ENCODE measurements at regions not wholly inside any gene's neighbourhood (a gene's known extent, or its start where the extent isn't known, plus 50 kb on each side); places are given as distances from the start of the nearest gene placed in this dataset.
"Not testable (repeated sequence)": the region's sequence is repeated elsewhere in the genome, so short reads cannot be mapped to it uniquely, and the experiment has no call there.

- H2AFZ ChIP-seq (ENCODE audit: low read length, unreplicated experiment): no peak overlapping the region
- no peaks in the 10 kb centered on the region for H3K4me1 ChIP-seq (ENCODE audit: control insufficient read depth, insufficient read depth, low read length, unreplicated experiment)
- H3K27ac ChIP-seq (ENCODE audit: low read depth, low read length): no peak overlapping the region
- H3K4me3 ChIP-seq (ENCODE audit: low read depth, low read length): no peak overlapping the region
- no peaks in the 10 kb centered on the region for H3K36me3 ChIP-seq (ENCODE audit: insufficient read depth, low read length)
- H3K79me2 ChIP-seq (ENCODE audit: control insufficient read depth, insufficient read depth, low read length, unreplicated experiment): no peaks in the 10 kb centered on the region
- H3K27me3 ChIP-seq (ENCODE audit: insufficient read depth, low read length): no peaks in the 10 kb centered on the region
These were observed 843.9 kb downstream of the FRK start for GRCh38 chr6:115216835-115217234.

- Histone ChIP-seq H2AFZ (ENCODE audit: low read length, unreplicated experiment) (no peak overlapping the region), H3K27ac (ENCODE audit: low read depth, low read length) (no peak overlapping the region), H3K36me3 (ENCODE audit: insufficient read depth, low read length) (no peaks in the 10 kb centered on the region), H3K4me3 (ENCODE audit: low read depth, low read length) (no peak overlapping the region), H3K79me2 (ENCODE audit: control insufficient read depth, insufficient read depth, low read length, unreplicated experiment) (no peaks in the 10 kb centered on the region), H3K27me3 (ENCODE audit: insufficient read depth, low read length) (no peaks in the 10 kb centered on the region), H3K4me1 (ENCODE audit: control insufficient read depth, insufficient read depth, low read length, unreplicated experiment) (no peaks in the 10 kb centered on the region)
These were observed 846.4 kb downstream of the FRK start for GRCh38 chr6:115214283-115214682.

GRCh38 chr6:115203381-115203780 lies 857.3 kb downstream of the FRK start:
- H3K79me2 ChIP-seq (ENCODE audit: control insufficient read depth, insufficient read depth, low read length, unreplicated experiment): no peaks in the 10 kb centered on the region
- no peak overlapping the region for H3K4me3 ChIP-seq (ENCODE audit: low read depth, low read length)
- H3K27ac ChIP-seq (ENCODE audit: low read depth, low read length): no peak overlapping the region
- no peaks in the 10 kb centered on the region for H3K27me3 ChIP-seq (ENCODE audit: insufficient read depth, low read length)
- H2AFZ ChIP-seq (ENCODE audit: low read length, unreplicated experiment): no peak overlapping the region
- H3K36me3 ChIP-seq (ENCODE audit: insufficient read depth, low read length): no peaks in the 10 kb centered on the region
- H3K4me1 ChIP-seq (ENCODE audit: control insufficient read depth, insufficient read depth, low read length, unreplicated experiment): no peaks in the 10 kb centered on the region

- Histone ChIP-seq H2AFZ (ENCODE audit: low read length, unreplicated experiment) (no peak overlapping the region), H3K27me3 (ENCODE audit: insufficient read depth, low read length) (no peaks in the 10 kb centered on the region), H3K4me1 (ENCODE audit: control insufficient read depth, insufficient read depth, low read length, unreplicated experiment) (no peaks in the 10 kb centered on the region), H3K79me2 (ENCODE audit: control insufficient read depth, insufficient read depth, low read length, unreplicated experiment) (no peaks in the 10 kb centered on the region), H3K36me3 (ENCODE audit: insufficient read depth, low read length) (no peaks in the 10 kb centered on the region), H3K27ac (ENCODE audit: low read depth, low read length) (no peak overlapping the region), H3K4me3 (ENCODE audit: low read depth, low read length) (no peak overlapping the region)
These were observed 852.3 kb upstream of the HS3ST5 start for GRCh38 chr6:115194981-115195638.

DNA sequence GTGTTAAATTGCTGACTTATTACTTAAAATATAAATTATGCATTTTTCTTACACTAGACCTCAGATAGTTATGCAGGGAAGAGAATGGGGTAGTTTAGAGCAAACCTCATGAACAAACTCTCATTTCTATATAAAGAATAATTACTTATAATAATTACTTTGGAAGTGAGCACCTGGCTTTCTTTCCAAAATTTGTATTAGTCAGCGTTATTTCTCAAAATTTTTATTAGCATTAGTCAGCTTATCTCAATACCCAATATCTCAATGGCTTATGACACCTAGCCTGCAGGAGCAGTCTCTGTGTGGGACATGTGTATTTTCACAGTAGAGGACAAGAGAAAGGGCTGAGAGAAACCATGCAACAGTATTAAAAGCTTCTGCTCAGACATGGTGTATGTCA lies 849.2 kb upstream of the HS3ST5 start:
- Histone ChIP-seq H3K79me2 (ENCODE audit: control insufficient read depth, insufficient read depth, low read length, unreplicated experiment) (no peaks in the 10 kb centered on the region), H3K27me3 (ENCODE audit: insufficient read depth, low read length) (no peaks in the 10 kb centered on the region), H3K36me3 (ENCODE audit: insufficient read depth, low read length) (no peaks in the 10 kb centered on the region), H3K4me1 (ENCODE audit: control insufficient read depth, insufficient read depth, low read length, unreplicated experiment) (no peaks in the 10 kb centered on the region), H3K4me3 (ENCODE audit: low read depth, low read length) (no peak overlapping the region), H2AFZ (ENCODE audit: low read length, unreplicated experiment) (no peak overlapping the region), H3K27ac (ENCODE audit: low read depth, low read length) (no peak overlapping the region)

DNA sequence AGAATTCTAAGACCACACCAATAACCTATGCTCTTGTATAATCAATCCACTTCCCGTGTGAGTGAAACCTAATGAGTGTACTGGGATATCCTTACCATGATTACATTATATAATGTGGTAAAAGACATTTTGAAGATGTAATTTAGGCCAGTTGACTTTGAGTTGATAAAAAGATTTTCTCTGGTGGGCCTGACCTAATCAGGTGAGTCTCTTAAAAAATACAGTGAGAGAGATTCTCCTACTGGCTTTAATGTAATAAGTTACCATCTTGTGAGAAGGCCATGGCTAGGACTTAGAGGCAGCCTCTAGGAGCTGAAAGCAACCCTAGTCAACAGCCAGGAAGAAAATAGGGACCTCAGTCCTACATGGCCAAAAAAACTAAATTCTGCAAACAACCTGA lies 847.7 kb upstream of the HS3ST5 start:
- no peaks in the 10 kb centered on the region for H3K36me3 ChIP-seq (ENCODE audit: insufficient read depth, low read length)
- H3K79me2 ChIP-seq (ENCODE audit: control insufficient read depth, insufficient read depth, low read length, unreplicated experiment): no peaks in the 10 kb centered on the region
- H3K4me1 ChIP-seq (ENCODE audit: control insufficient read depth, insufficient read depth, low read length, unreplicated experiment): no peaks in the 10 kb centered on the region
- H3K4me3 ChIP-seq (ENCODE audit: low read depth, low read length): no peak overlapping the region
- H2AFZ ChIP-seq (ENCODE audit: low read length, unreplicated experiment): no peak overlapping the region
- no peaks in the 10 kb centered on the region for H3K27me3 ChIP-seq (ENCODE audit: insufficient read depth, low read length)
- H3K27ac ChIP-seq (ENCODE audit: low read depth, low read length): no peak overlapping the region

DNA sequence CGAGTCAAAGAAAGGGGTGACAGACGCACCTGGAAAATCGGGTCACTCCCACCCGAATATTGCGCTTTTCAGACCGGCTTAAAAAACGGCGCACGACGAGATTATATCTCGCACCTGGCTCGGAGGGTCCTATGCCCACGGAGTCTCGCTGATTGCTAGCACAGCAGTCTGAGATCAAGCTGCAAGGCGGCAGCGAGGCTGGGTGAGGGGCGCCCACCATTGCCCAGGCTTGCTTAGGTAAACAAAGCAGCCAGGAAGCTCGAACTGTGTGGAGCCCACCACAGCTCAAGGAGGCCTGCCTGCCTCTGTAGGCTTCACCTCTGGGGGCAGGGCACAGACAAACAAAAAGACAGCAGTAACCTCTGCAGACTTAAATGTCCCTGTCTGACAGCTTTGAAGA lies 832.6 kb upstream of the HS3ST5 start:
- not testable (repeated sequence) for H3K4me3 ChIP-seq (ENCODE audit: low read depth, low read length); H3K79me2 ChIP-seq (ENCODE audit: control insufficient read depth, insufficient read depth, low read length, unreplicated experiment); H3K4me1 ChIP-seq (ENCODE audit: control insufficient read depth, insufficient read depth, low read length, unreplicated experiment); H3K36me3 ChIP-seq (ENCODE audit: insufficient read depth, low read length); H3K27ac ChIP-seq (ENCODE audit: low read depth, low read length); H3K27me3 ChIP-seq (ENCODE audit: insufficient read depth, low read length); H2AFZ ChIP-seq (ENCODE audit: low read length, unreplicated experiment)

- H3K79me2 ChIP-seq (ENCODE audit: control insufficient read depth, insufficient read depth, low read length, unreplicated experiment); H2AFZ ChIP-seq (ENCODE audit: low read length, unreplicated experiment); H3K27ac ChIP-seq (ENCODE audit: low read depth, low read length); H3K4me3 ChIP-seq (ENCODE audit: low read depth, low read length); H3K4me1 ChIP-seq (ENCODE audit: control insufficient read depth, insufficient read depth, low read length, unreplicated experiment); H3K27me3 ChIP-seq (ENCODE audit: insufficient read depth, low read length); H3K36me3 ChIP-seq (ENCODE audit: insufficient read depth, low read length): not testable (repeated sequence)
These were observed 823.1 kb upstream of the HS3ST5 start for GRCh38 chr6:115165912-115166311.

- no peak overlapping the region for H2AFZ ChIP-seq (ENCODE audit: low read length, unreplicated experiment)
- H3K27ac ChIP-seq (ENCODE audit: low read depth, low read length): no peak overlapping the region
- H3K27me3 ChIP-seq (ENCODE audit: insufficient read depth, low read length): no peaks in the 10 kb centered on the region
- no peak overlapping the region for H3K4me3 ChIP-seq (ENCODE audit: low read depth, low read length)
- no peaks in the 10 kb centered on the region for H3K36me3 ChIP-seq (ENCODE audit: insufficient read depth, low read length)
- H3K79me2 ChIP-seq (ENCODE audit: control insufficient read depth, insufficient read depth, low read length, unreplicated experiment): no peaks in the 10 kb centered on the region
- H3K4me1 ChIP-seq (ENCODE audit: control insufficient read depth, insufficient read depth, low read length, unreplicated experiment): no peaks in the 10 kb centered on the region
These were observed 816.9 kb upstream of the HS3ST5 start for GRCh38 chr6:115159733-115160132.

GRCh38 chr6:115137910-115138309 lies 795.1 kb upstream of the HS3ST5 start:
- Histone ChIP-seq H3K27me3 (ENCODE audit: insufficient read depth, low read length) (no peaks in the 10 kb centered on the region), H2AFZ (ENCODE audit: low read length, unreplicated experiment) (no peak overlapping the region), H3K27ac (ENCODE audit: low read depth, low read length) (no peak overlapping the region), H3K79me2 (ENCODE audit: control insufficient read depth, insufficient read depth, low read length, unreplicated experiment) (no peaks in the 10 kb centered on the region), H3K4me1 (ENCODE audit: control insufficient read depth, insufficient read depth, low read length, unreplicated experiment) (no peaks in the 10 kb centered on the region), H3K36me3 (ENCODE audit: insufficient read depth, low read length) (no peaks in the 10 kb centered on the region), H3K4me3 (ENCODE audit: low read depth, low read length) (no peak overlapping the region)

GRCh38 chr6:115133790-115134189 lies 791.0 kb upstream of the HS3ST5 start:
- no peaks in the 10 kb centered on the region for H3K4me1 ChIP-seq (ENCODE audit: control insufficient read depth, insufficient read depth, low read length, unreplicated experiment)
- H3K27me3 ChIP-seq (ENCODE audit: insufficient read depth, low read length): no peaks in the 10 kb centered on the region
- no peaks in the 10 kb centered on the region for H3K36me3 ChIP-seq (ENCODE audit: insufficient read depth, low read length)
- H3K4me3 ChIP-seq (ENCODE audit: low read depth, low read length): no peak overlapping the region
- H3K27ac ChIP-seq (ENCODE audit: low read depth, low read length): no peak overlapping the region
- H2AFZ ChIP-seq (ENCODE audit: low read length, unreplicated experiment): no peak overlapping the region
- no peaks in the 10 kb centered on the region for H3K79me2 ChIP-seq (ENCODE audit: control insufficient read depth, insufficient read depth, low read length, unreplicated experiment)

Measured in ACC112 (cell line).